NCI-H345 (cell line): ENCODE measurements at regions not wholly inside any gene's neighbourhood (a gene's known extent, or its start where the extent isn't known, plus 50 kb on each side); places are given as distances from the start of the nearest gene placed in this dataset.

ENCODE experiments used
- DNase-seq: peaks from one replicate; lab custom pipeline; 2025; lab: John Stamatoyannopoulos, UW

GRCh38 chr10:10850214-10850613 lies 167.5 kb upstream of the CELF2 start:
- no peak for DNase-seq

DNA sequence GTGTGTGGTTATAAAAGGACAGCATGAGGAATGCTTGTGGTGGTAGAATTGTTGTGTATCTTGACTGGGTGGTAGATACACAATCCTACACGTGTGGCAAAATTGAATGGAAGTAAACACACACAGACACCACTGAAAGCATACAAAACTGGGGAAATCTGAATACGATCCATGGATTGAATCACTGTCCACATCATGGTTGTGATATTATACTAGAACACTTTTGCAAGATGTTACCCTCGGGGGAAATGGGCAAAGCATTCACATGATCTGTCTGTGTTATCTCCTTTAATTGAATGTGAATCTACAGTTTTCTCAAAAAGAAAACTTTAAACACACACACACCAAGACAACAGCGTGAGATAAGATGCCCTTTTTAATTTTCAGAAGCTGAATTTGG lies 165.2 kb upstream of the CELF2 start:
- no peak for DNase-seq

DNA sequence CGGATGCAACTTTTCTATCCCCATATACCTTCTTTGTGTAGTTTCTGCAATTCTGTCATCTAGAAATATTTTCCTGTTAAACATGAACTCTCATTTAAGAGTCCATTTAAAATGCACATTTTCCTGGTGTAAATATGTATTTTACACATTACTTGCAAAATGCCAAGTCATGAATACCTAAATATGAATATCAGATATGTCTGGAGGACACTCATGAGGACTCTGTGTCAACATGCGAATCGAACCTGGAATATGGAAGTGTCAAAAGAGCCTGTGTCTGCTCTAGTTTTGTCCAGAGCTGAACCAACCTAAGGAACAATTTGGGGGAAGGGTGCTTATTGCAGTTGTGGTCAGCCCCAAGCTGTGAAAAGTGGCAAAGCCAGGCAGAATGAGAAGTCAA lies 163.7 kb upstream of the CELF2 start:
- DNase-seq, result no peak

DNA sequence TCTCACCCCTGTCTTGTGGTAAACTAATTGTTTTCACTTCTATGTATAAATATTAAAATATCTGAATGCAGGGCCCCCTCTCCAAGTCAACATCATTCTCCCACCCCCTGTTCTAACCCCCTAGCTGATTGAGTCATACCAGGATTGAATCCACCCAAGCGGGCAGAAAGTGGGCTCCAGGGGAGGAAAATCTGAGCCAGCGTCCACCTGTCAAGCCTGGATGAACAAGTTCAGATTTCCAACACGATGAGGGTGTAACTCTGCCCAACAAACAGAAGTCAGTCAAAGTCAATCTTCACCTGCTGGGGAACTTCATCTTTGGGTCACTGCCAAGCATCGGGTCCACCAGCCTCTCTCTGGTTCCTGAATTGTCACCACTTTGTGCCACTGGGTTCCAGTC lies 162.9 kb upstream of the CELF2 start:
- DNase-seq, result no peak

GRCh38 chr10:10855151-10855581 lies 162.5 kb upstream of the CELF2 start:
- no peak for DNase-seq

DNA sequence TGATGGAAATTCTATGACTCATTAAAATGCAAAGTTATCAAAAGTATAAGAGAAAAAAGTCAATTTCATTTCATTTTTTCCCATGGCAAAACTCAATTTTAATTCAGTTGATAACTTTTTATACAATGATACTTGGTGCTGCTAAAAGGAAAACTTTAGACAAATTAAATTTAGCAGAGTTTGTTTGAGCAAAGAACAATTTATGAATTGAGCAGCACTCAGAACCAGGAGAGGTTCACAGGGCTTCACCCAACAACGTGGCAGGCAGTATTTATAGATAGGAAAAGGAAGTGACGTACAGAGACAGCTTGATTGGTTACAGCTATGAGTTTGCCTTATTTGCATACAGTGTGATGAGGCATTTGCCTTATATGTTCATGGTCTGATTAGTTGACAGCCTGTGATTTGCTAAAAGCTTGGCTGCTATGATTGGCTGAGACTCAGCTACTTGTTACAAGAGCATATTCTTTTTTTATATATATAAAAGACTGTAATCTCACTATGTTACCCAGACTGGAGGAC lies 157.2 kb upstream of the CELF2 start:
- no peak for DNase-seq

- DNase-seq, result no peak
These were observed 152.4 kb upstream of the CELF2 start for GRCh38 chr10:10865303-10865702.

- no peak for DNase-seq
These were observed 151.8 kb upstream of the CELF2 start for GRCh38 chr10:10865913-10866312.

- no peak for DNase-seq
These were observed 148.1 kb upstream of the CELF2 start for GRCh38 chr10:10869592-10869991.

- no peak for DNase-seq
These were observed 147.0 kb upstream of the CELF2 start for GRCh38 chr10:10870523-10871241.

- no peak for DNase-seq
These were observed 146.3 kb upstream of the CELF2 start for GRCh38 chr10:10871352-10871751.

DNA sequence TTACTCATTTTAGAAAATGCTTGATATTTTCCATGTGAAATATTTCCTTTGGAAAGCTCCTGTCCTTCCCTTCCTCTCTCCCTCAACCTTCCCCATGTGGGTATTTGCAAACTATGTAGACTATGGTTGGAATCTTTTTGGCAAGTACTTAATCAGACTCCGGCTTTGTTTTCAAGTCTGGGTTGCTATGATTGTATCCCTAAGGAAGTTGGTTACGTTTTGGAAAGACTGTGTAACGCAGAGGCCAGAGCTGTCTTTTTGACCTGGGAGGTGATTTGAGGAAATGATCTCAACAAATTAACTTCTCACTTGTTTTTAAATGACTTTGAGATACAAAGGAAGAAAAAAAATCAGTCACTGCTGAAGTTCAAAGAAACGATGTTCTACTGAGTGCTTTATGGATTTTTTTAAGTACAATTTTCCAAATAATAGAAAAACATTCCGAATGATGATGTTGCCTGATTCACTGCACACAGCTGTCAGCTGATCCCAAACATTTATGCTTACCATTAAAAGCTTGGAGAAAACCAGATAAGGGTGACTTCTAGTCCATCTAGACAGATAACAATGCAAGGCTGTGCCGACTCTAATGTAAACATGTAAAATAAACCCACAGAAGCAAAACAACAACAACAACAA lies 145.5 kb upstream of the CELF2 start:
- no peak for DNase-seq

- DNase-seq, result no peak
These were observed 144.9 kb upstream of the CELF2 start for GRCh38 chr10:10872764-10873163.

GRCh38 chr10:10873289-10873688 lies 144.4 kb upstream of the CELF2 start:
- DNase-seq, result no peak

GRCh38 chr10:10873915-10874314 lies 143.8 kb upstream of the CELF2 start:
- DNase-seq, result no peak

DNA sequence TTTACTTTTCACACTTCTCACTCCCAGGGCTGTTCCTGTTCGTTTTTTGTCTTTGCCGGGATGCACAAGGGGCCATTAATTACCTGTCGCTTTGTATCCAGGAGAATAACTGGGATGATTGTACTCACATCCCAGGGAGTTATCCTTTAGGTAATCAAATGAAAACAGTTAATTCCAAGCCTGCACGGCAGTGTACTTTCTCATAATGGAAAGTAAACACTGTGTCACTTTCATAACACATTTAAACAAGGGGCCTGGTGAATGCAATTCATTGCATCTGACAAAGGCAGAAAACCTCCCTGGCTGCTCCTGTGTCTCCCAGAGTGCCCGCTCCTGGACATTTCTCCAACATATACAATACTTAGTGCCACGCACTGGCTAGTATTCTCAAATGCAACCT lies 138.7 kb upstream of the CELF2 start:
- peak; percentile 77 for DNase-seq

DNA sequence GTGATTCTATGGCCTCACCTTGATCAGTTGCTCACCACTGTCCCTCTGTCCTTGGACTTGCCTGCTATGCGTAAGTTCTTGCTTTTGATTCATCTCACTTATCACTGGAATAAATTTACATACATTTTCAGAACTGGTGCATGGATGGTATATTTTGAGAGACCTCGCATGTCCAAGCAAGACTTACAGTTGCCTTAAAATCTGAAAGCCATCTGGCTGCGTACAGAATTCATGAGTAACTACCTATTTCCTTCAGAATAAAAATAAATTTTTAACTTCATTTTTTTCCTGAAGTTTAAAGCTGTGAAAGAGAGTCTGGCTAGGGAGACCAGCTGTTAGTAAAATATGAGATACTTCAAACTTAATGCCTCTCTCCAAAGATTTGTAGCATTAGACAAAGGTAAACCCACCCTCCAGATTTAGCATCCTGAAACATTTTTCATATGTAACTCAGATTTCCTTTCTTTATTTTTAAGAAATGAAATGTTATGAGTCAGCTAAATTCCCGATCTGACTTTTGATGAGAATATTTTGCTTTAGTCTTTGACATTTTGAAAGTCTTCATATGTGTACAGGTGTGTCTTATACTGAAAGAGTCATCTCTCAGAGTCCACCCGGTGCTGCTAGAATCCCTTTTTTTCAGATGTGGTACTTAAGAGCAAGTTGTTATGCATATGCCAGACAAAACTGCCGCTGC lies 136.4 kb upstream of the CELF2 start:
- no peak for DNase-seq

GRCh38 chr10:10883737-10884136 lies 133.9 kb upstream of the CELF2 start:
- no peak for DNase-seq

DNA sequence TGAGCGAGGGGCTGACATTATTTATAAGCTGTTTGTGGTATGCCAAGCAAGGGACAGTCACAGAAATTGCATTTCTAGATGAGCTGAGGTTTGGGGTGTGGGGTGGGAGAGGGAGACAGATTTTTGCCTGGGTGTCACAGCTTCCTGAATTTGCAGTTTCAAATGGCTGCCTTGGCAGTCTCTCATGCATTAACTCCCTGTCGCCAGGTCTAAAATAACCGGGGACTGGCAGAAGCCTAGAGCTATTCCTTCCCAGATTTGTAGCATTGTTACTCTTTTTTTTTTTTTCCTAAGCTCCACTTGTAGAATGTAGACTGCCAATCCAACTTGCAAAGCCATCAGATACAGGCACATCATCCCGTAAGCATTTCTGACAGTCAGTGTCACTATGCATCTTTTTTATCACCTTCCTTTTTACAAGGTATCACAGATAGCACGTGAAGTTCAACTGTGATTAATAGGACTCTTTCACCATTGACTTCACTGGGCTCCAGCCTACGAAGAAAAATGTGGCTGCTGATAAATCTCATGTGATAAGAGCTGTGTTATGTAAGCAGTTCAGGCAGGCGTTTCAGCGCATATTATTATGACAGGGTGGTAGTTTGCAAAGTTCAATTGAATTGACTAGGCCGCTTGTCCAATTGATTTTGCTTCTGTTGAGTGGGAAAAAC lies 130.7 kb upstream of the CELF2 start:
- no peak for DNase-seq

GRCh38 chr10:10891124-10892082 lies 126.3 kb upstream of the CELF2 start:
- DNase-seq, result no peak

GRCh38 chr10:10892290-10892875 lies 125.3 kb upstream of the CELF2 start:
- peak; percentile 14 for DNase-seq
